ENCODE measurements at regions not wholly inside any gene's neighbourhood (a gene's known extent, or its start where the extent isn't known, plus 50 kb on each side); places are given as distances from the start of the nearest gene placed in this dataset.

- no peak for DNase-seq (ENCODE audit: low spot score)
- H3K4me1 Mint-ChIP-seq (ENCODE audit: unreplicated experiment): no peaks in the 10 kb centered on the region
- H3K27ac Mint-ChIP-seq (ENCODE audit: unreplicated experiment): no peak overlapping the region
- TF ChIP-seq CTCF (IDR thresholded peaks at IDR 0.05; ENCODE audit: unreplicated experiment): no peak
- H3K36me3 Mint-ChIP-seq (ENCODE audit: low read depth, unreplicated experiment): no peaks in the 10 kb centered on the region
- peaks cover 4% of the 10 kb centered on the region for H3K27me3 Mint-ChIP-seq (ENCODE audit: unreplicated experiment)
- H3K9me3 Mint-ChIP-seq (ENCODE audit: unreplicated experiment): no peaks in the 10 kb centered on the region
- no peak overlapping the region for H3K4me3 Mint-ChIP-seq (ENCODE audit: unreplicated experiment)
Observed at GRCh38 chr9:84486663-84487062, 146.1 kb upstream of the SLC28A3 start.

- H3K9me3 Mint-ChIP-seq (ENCODE audit: unreplicated experiment): no peaks in the 10 kb centered on the region
- no peak for TF ChIP-seq CTCF (IDR thresholded peaks at IDR 0.05; ENCODE audit: unreplicated experiment)
- no peak overlapping the region for H3K4me3 Mint-ChIP-seq (ENCODE audit: unreplicated experiment)
- H3K27me3 Mint-ChIP-seq (ENCODE audit: unreplicated experiment): peaks cover 4% of the 10 kb centered on the region
- DNase-seq (ENCODE audit: low spot score): no peak
- no peak overlapping the region for H3K27ac Mint-ChIP-seq (ENCODE audit: unreplicated experiment)
- H3K4me1 Mint-ChIP-seq (ENCODE audit: unreplicated experiment): peaks cover 3% of the 10 kb centered on the region
- H3K36me3 Mint-ChIP-seq (ENCODE audit: low read depth, unreplicated experiment): peaks cover 3% of the 10 kb centered on the region
Observed at GRCh38 chr9:84490206-84490841, 149.8 kb upstream of the SLC28A3 start.

- no peak for TF ChIP-seq CTCF (IDR thresholded peaks at IDR 0.05; ENCODE audit: unreplicated experiment)
- Mint-ChIP-seq H3K27me3 (ENCODE audit: unreplicated experiment) (peaks cover 4% of the 10 kb centered on the region), H3K9me3 (ENCODE audit: unreplicated experiment) (no peaks in the 10 kb centered on the region), H3K27ac (ENCODE audit: unreplicated experiment) (no peak overlapping the region), H3K4me1 (ENCODE audit: unreplicated experiment) (peaks cover 3% of the 10 kb centered on the region), H3K36me3 (ENCODE audit: low read depth, unreplicated experiment) (peaks cover 3% of the 10 kb centered on the region), H3K4me3 (ENCODE audit: unreplicated experiment) (no peak overlapping the region)
- no peak for DNase-seq (ENCODE audit: low spot score)
Observed at GRCh38 chr9:84490842-84491325, 150.3 kb upstream of the SLC28A3 start.

GRCh38 chr9:84492366-84493159 is 152.0 kb upstream of the SLC28A3 start:
- no peak overlapping the region for H3K4me3 Mint-ChIP-seq (ENCODE audit: unreplicated experiment)
- H3K27ac Mint-ChIP-seq (ENCODE audit: unreplicated experiment): no peak overlapping the region
- peaks cover 3% of the 10 kb centered on the region for H3K4me1 Mint-ChIP-seq (ENCODE audit: unreplicated experiment)
- peaks cover 4% of the 10 kb centered on the region for H3K27me3 Mint-ChIP-seq (ENCODE audit: unreplicated experiment)
- no peaks in the 10 kb centered on the region for H3K9me3 Mint-ChIP-seq (ENCODE audit: unreplicated experiment)
- no peak for DNase-seq (ENCODE audit: low spot score)
- no peak for TF ChIP-seq CTCF (IDR thresholded peaks at IDR 0.05; ENCODE audit: unreplicated experiment)
- H3K36me3 Mint-ChIP-seq (ENCODE audit: low read depth, unreplicated experiment): peaks cover 3% of the 10 kb centered on the region

Measured in endothelial cell (in vitro differentiated cells).